ENCODE measurements at regions not wholly inside any gene's neighbourhood (a gene's known extent, or its start where the extent isn't known, plus 50 kb on each side); places are given as distances from the start of the nearest gene placed in this dataset.

GRCh38 chr6:56848105-56848504 lies 106.8 kb upstream of the BEND6 start:
- no peak for TF ChIP-seq CTCF (conservative IDR thresholded peaks at IDR 0.05; ENCODE audit: low read length)
- H3K4me3 ChIP-seq (ENCODE audit: low read length): no peak overlapping the region
- DNase-seq (ENCODE audit: low read depth): no peak

DNA sequence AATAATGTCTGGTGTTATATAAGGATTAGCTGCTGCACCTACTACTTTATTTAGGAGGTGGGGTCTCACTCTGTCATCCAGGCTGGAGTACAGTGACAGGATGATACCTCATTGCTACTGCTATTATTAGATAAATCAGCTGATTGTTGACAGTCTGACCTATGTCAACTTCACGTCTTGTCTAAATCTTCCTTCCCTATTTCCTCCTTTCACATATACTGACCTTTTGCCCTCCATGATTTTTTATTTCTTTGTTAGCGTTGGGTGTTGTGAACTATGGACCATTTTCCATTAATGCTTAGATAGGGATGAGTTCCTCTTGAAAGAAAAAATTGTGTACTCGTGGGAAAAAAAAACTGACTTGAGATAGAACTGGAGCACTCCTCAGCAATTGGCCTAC lies 109.9 kb upstream of the BEND6 start:
- TF ChIP-seq CTCF (conservative IDR thresholded peaks at IDR 0.05; ENCODE audit: low read length): no peak
- no peak for DNase-seq (ENCODE audit: low read depth)
- H3K4me3 ChIP-seq (ENCODE audit: low read length): no peak overlapping the region

GRCh38 chr6:56843476-56844349 lies 111.2 kb upstream of the BEND6 start:
- TF ChIP-seq CTCF (conservative IDR thresholded peaks at IDR 0.05; ENCODE audit: low read length): peak; percentile 49
- H3K4me3 ChIP-seq (ENCODE audit: low read length): peak overlapping the region; percentile 83
- peak; percentile 77 for DNase-seq (ENCODE audit: low read depth)

DNA sequence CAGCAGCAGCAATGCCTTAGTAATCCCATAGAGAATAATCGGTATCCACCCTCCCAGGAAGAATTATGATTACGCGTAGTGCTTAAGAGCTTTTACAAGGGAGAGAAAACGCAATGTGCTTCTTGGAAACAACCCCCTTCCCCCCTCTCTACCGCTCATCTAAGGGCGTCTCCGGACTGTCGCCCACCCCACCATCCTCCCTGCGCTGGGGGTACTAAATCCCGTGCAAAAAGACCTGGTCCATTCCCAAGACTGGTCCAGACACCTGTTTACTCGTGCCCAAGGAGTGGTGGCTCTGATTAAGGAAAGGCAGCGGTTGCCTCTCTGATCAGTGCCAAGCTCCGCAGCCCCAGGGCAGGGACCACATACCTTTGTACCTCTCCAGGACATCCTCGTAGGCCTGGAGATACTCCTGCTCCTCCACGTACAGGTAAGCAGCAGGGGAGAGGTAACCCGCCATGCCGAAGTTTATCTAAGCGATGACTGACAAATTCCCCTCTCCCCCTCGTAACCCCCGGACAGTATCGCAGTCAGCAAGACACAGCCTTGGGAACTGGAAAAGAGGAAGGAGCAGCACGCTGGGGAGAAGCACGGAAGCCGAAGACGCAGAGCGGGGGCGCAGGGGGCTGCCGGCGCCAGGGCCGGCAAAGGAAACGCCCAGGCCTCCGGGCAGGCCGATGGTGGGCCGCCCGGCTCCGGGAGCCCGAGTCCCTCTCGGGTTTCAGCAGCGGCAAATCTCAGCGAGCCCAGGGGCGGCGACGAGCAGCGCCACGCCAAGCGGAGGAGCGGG lies 112.0 kb upstream of the BEND6 start:
- peak; percentile 51 for DNase-seq (ENCODE audit: low read depth)
- peak overlapping the region; percentile 83 for H3K4me3 ChIP-seq (ENCODE audit: low read length)
- no peak for TF ChIP-seq CTCF (conservative IDR thresholded peaks at IDR 0.05; ENCODE audit: low read length)

DNA sequence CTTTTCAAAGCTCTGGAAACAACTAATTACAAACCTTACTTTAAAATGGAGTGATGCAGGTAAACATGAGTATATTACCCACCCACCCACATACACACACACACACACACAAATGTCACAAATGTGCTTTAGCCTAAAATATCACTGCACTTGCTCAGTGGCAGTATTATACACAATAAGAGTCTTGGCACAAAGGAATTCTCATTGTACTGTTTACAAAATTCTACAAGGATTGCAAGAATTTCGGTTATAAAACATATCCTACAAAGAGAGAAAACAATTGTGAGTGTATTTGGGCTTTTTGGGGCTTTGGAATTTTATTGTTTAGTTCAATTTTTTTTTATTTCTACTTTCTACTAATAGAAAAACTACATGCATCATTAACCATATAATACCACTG lies 113.2 kb upstream of the BEND6 start:
- DNase-seq (ENCODE audit: low read depth): no peak
- peak overlapping the region; percentile 83 for H3K4me3 ChIP-seq (ENCODE audit: low read length)
- no peak for TF ChIP-seq CTCF (conservative IDR thresholded peaks at IDR 0.05; ENCODE audit: low read length)

GRCh38 chr6:56841381-56841749 lies 113.5 kb upstream of the BEND6 start:
- no peak for TF ChIP-seq CTCF (conservative IDR thresholded peaks at IDR 0.05; ENCODE audit: low read length)
- peak overlapping the region; percentile 83 for H3K4me3 ChIP-seq (ENCODE audit: low read length)
- DNase-seq (ENCODE audit: low read depth): no peak
